CD14-positive monocyte (primary cell): ENCODE measurements at regions not wholly inside any gene's neighbourhood (a gene's known extent, or its start where the extent isn't known, plus 50 kb on each side); places are given as distances from the start of the nearest gene placed in this dataset.

ENCODE experiments used
- DNase-seq, 3 donors: peaks; one replicate each; pipeline ENCODE4 v3.0.0-alpha.2; 2011 to 2022
- H2AFZ ChIP-seq: 2 replicates; pipeline ENCODE4 v1.6.0; 2012; ENCODE audit warnings: mild to moderate bottlenecking, low read depth, low read length, inconsistent platforms; ENCODE audit not compliant: insufficient read depth, poor library complexity, severe bottlenecking
- H3K27ac ChIP-seq, 2 donors: 1 replicate in 1 of 2; 2 replicates in 1 of 2; pipeline ENCODE4 v1.5.1; 2012 to 2013; ENCODE audit warnings: low read length in 2 of 2, control low read depth in 1 of 2, inconsistent platforms in 1 of 2, low read depth in 1 of 2, mild to moderate bottlenecking in 1 of 2
- H3K27me3 ChIP-seq, 2 donors: one replicate each; pipeline versions ENCODE4 v1.6.0 to v1.6.1; 2011 to 2013; ENCODE audit warnings: low read length in 2 of 2; ENCODE audit not compliant: control insufficient read depth in 2 of 2, insufficient read depth in 2 of 2
- H3K36me3 ChIP-seq, 2 donors: replicated peaks in 1 of 2; 1 replicate in 1 of 2; 2 replicates in 1 of 2; pipeline versions ENCODE4 v1.5.1 to v1.6.1; 2012 to 2013; ENCODE audit warnings: low read length in 2 of 2, control low read depth in 1 of 2, inconsistent platforms in 1 of 2, mild to moderate bottlenecking in 1 of 2; ENCODE audit not compliant: insufficient read depth in 2 of 2, control insufficient read depth in 1 of 2
- H3K4me1 ChIP-seq, 2 donors: 1 replicate in 1 of 2; 2 replicates in 1 of 2; pipeline versions ENCODE4 v1.5.1 to v1.6.1; 2012 to 2013; ENCODE audit warnings: low read length in 2 of 2, control low read depth in 1 of 2, inconsistent platforms in 1 of 2, mild to moderate bottlenecking in 1 of 2, moderate library complexity in 1 of 2; ENCODE audit not compliant: insufficient read depth in 2 of 2, control insufficient read depth in 1 of 2
- H3K4me2 ChIP-seq: replicated peaks from 2 replicates; pipeline ENCODE3; 2012; ENCODE audit warnings: low read length, moderate library complexity, mild to moderate bottlenecking; ENCODE audit not compliant: poor library complexity, severe bottlenecking; ENCODE audit errors: extremely low read depth
- H3K4me3 ChIP-seq, 3 experiments: fragments of 200-600 bp in 1 of 3; sonication (generic) in 1 of 3; replicated peaks in 1 of 3; 1 replicate in 2 of 3; 2 replicates in 1 of 3; pipeline ENCODE4 v1.5.1; 2011 to 2013; ENCODE audit warnings: low read length in 3 of 3, mild to moderate bottlenecking in 3 of 3, control low read depth in 2 of 3, low read depth in 2 of 3, inconsistent platforms in 1 of 3, moderate library complexity in 1 of 3
- H3K79me2 ChIP-seq: 2 replicates; pipeline ENCODE4 v1.6.0; 2012; ENCODE audit warnings: mild to moderate bottlenecking, control low read depth, inconsistent platforms, low read length, moderate library complexity; ENCODE audit not compliant: insufficient read depth
- H3K9ac ChIP-seq: 2 replicates; pipeline ENCODE4 v1.6.0; 2017; ENCODE audit warnings: low read length, mild to moderate bottlenecking; ENCODE audit not compliant: insufficient read depth, poor library complexity, severe bottlenecking
- H3K9me3 ChIP-seq, 2 donors: replicated peaks in 1 of 2; 1 replicate in 1 of 2; 2 replicates in 1 of 2; pipeline versions ENCODE4 v1.5.1 to v1.6.1; 2012 to 2013; ENCODE audit warnings: low read length in 2 of 2, control low read depth in 1 of 2; ENCODE audit not compliant: control insufficient read depth in 1 of 2, insufficient read depth in 1 of 2
- H4K20me1 ChIP-seq: 2 replicates; pipeline ENCODE4 v1.6.0; 2012; ENCODE audit warnings: mild to moderate bottlenecking, low read length, control low read depth, moderate library complexity; ENCODE audit not compliant: insufficient read depth
- H3K27ac Mint-ChIP-seq, 7 donors: one replicate each; pipeline ENCODE4 v1.8.0; 2020; ENCODE audit warnings: mild to moderate bottlenecking in 7 of 7, mixed read lengths in 7 of 7, moderate library complexity in 6 of 7, inconsistent platforms in 2 of 7
- H3K27me3 Mint-ChIP-seq, 3 donors: one replicate each; pipeline ENCODE4 v1.8.0; 2021 to 2022; ENCODE audit warnings: low read depth in 3 of 3, mild to moderate bottlenecking in 3 of 3, mixed read lengths in 3 of 3, moderate library complexity in 3 of 3, inconsistent platforms in 1 of 3
- H3K36me3 Mint-ChIP-seq, 2 donors: one replicate each; pipeline ENCODE4 v1.8.0; 2020; ENCODE audit warnings: mixed read lengths in 2 of 2, inconsistent platforms in 1 of 2, mild to moderate bottlenecking in 1 of 2
- H3K4me1 Mint-ChIP-seq: one replicate; pipeline ENCODE4 v1.8.0; 2020; ENCODE audit warnings: mild to moderate bottlenecking, mixed read lengths
- H3K4me3 Mint-ChIP-seq, 2 donors: one replicate each; pipeline ENCODE4 v1.8.0; 2020; ENCODE audit warnings: mild to moderate bottlenecking in 2 of 2, mixed read lengths in 2 of 2, moderate library complexity in 1 of 2
- H3K9me3 Mint-ChIP-seq, 7 donors: one replicate each; pipeline ENCODE4 v1.8.0; 2020 to 2022; ENCODE audit warnings: mixed read lengths in 7 of 7, mild to moderate bottlenecking in 6 of 7, moderate library complexity in 6 of 7, inconsistent platforms in 2 of 7
- WGBS: methylation state at CpG from one replicate; pipeline ENCODE4 v1.1.5; 2013; ENCODE audit warnings: missing lambda C conversion rate; ENCODE audit not compliant: insufficient coverage; 5-methylcytosine and 5-hydroxymethylcytosine counted together
- intact Hi-C, 2 donors: fragments of 100-400 bp; cut with micrococcal nuclease; formaldehyde crosslinking; loops; one replicate each; pipeline versions ENCODE4 v1.15.0 to v1.15.1; 2023
- TF ChIP-seq, protein P1 (sequence below): fragments of 200-600 bp; IDR thresholded peaks from one replicate; pipeline ENCODE4 v1.8.0; 2022; ENCODE audit warnings: antibody characterized with exemption, mild to moderate bottlenecking

DNA sequence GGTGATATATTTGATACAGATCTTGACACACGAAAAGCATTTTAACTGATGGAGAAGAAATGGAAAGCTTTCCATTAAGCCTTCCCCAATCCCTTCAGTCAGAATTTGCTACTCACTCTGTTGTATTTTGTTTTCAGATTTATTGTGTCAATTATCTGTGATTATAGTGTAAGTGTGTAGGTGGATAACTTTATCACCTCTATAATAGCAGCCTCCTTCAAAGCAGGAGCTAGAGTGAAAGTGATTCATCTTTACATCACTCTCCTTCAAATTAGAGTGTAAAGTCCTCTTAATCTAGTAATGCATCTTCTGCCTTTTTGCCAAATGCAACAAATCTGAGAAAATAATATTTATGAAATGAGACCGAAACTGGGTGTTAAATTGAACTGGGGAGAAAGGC is 459.7 kb upstream of the ZP4 start:
- H3K9me3 ChIP-seq, result peaks cover 10 to 13% of the 10 kb centered on the region in 2 donors
- H3K4me2 ChIP-seq, result no peak overlapping the region
- peaks cover 6 to 20% (median 9%) of the 10 kb centered on the region in 7 donors for H3K9me3 Mint-ChIP-seq
- no peaks in the 10 kb centered on the region for H3K36me3 ChIP-seq
- no peak overlapping the region for H3K4me3 Mint-ChIP-seq
- TF ChIP-seq, protein P1, sequence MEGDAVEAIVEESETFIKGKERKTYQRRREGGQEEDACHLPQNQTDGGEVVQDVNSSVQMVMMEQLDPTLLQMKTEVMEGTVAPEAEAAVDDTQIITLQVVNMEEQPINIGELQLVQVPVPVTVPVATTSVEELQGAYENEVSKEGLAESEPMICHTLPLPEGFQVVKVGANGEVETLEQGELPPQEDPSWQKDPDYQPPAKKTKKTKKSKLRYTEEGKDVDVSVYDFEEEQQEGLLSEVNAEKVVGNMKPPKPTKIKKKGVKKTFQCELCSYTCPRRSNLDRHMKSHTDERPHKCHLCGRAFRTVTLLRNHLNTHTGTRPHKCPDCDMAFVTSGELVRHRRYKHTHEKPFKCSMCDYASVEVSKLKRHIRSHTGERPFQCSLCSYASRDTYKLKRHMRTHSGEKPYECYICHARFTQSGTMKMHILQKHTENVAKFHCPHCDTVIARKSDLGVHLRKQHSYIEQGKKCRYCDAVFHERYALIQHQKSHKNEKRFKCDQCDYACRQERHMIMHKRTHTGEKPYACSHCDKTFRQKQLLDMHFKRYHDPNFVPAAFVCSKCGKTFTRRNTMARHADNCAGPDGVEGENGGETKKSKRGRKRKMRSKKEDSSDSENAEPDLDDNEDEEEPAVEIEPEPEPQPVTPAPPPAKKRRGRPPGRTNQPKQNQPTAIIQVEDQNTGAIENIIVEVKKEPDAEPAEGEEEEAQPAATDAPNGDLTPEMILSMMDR, result no peak
- H3K4me1 ChIP-seq, result no peaks in the 10 kb centered on the region
- H3K4me1 Mint-ChIP-seq, result no peaks in the 10 kb centered on the region
- H2AFZ ChIP-seq, result no peak overlapping the region
- H3K79me2 ChIP-seq, result no peaks in the 10 kb centered on the region
- peaks cover 0 to 2% of the 10 kb centered on the region in 2 donors for H3K36me3 Mint-ChIP-seq
- no peak overlapping the region for H3K27ac ChIP-seq
- H3K27me3 Mint-ChIP-seq, result peaks cover 0 to 2% (median 0%) of the 10 kb centered on the region in 3 donors
- no CpG with 5 or more reads among the region's 2 CpGs for WGBS
- DNase-seq, result no peak
- intact Hi-C loops, result no loop called here
- H3K4me3 ChIP-seq, result no peak overlapping the region
- H3K27me3 ChIP-seq, result no peaks in the 10 kb centered on the region
- no peak overlapping the region for H3K27ac Mint-ChIP-seq
- H3K9ac ChIP-seq, result no peak overlapping the region
- no peaks in the 10 kb centered on the region for H4K20me1 ChIP-seq

DNA sequence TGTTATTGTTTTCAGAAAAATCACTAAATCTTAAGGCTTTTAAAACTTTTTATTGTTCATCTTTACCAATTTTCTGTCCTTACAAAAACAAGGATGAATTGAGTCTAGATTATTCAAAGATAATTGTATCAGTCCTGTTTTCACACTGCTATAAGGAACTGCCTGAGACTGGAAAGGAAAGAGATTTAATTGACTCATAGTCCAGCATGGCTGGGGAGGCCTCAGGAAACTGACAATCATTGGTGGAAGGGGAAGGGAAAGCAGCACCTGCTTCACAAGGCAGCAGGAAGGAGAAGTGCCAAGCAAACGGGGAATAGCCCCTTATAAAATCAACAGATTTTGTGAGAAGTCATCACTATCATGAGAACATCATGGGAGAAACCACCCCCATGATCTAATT is 455.6 kb upstream of the ZP4 start:
- intact Hi-C loops, result no loop called here
- Histone ChIP-seq H3K9ac (no peak overlapping the region), H3K4me2 (no peak overlapping the region), H3K27me3 (no peaks in the 10 kb centered on the region), H3K4me3 (no peak overlapping the region), H3K36me3 (no peaks in the 10 kb centered on the region), H3K27ac (no peak overlapping the region), H3K79me2 (no peaks in the 10 kb centered on the region), H2AFZ (no peak overlapping the region), H4K20me1 (no peaks in the 10 kb centered on the region), H3K9me3 (peaks cover 3 to 5% of the 10 kb centered on the region in 2 donors), H3K4me1 (no peaks in the 10 kb centered on the region)
- Mint-ChIP-seq H3K4me1 (no peaks in the 10 kb centered on the region), H3K36me3 (peaks cover 0 to 2% of the 10 kb centered on the region in 2 donors), H3K9me3 (peaks cover 5 to 9% (median 8%) of the 10 kb centered on the region in 7 donors), H3K27ac (no peak overlapping the region), H3K27me3 (no peaks in the 10 kb centered on the region), H3K4me3 (no peak overlapping the region)
- TF ChIP-seq, protein P1, result no peak
- no peak for DNase-seq
- WGBS, result no CpG with 5 or more reads among the region's 1 CpG
